Hepatic stellate cell (primary cell): ENCODE measurements at regions not wholly inside any gene's neighbourhood (a gene's known extent, or its start where the extent isn't known, plus 50 kb on each side); places are given as distances from the start of the nearest gene placed in this dataset.

ENCODE experiments used
- DNase-seq: peaks from one replicate; pipeline ENCODE4 v3.0.0; 2011; ENCODE audit warnings: low spot score

DNA sequence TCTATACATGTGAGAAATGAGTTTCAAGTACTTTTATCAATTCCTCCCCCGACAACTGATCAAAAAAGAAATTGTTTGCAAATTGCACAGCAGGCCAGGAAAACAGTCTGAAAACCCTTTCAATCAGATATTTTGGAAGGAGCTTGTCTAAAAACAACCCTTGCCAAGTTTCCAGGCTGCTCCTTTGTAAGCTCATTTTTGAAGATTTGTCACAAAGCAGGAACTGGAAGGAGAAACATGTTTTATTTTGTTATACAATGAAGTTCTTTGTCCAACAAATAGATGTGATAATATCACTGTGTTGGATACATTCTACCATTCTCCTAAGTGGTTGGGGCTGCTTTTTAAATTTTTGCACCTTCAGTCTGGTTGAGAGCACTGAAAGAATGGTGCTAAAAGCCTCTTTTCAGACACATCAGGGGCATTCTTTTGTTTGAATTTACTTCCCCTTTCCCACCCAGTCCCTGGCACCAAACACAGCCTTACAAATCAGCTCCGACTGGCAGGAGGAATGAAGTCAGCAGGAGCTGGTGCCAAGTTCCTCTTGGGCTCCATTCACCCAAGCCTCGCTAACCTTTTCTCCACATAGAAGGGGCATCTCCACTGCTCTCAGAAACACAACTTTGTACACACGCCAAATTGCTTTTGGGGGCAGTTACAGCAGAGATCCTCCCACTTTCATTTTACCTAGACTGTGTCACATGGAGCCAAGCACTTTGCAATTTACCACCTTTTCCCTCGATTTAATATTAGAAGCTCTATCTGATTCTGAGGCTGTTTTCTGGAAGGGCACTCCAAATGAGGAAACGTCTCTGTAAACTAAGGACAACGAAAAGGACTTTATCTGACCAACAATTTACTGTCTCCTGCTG lies 88.0 kb downstream of the C1D start:
- no peak for DNase-seq

DNA sequence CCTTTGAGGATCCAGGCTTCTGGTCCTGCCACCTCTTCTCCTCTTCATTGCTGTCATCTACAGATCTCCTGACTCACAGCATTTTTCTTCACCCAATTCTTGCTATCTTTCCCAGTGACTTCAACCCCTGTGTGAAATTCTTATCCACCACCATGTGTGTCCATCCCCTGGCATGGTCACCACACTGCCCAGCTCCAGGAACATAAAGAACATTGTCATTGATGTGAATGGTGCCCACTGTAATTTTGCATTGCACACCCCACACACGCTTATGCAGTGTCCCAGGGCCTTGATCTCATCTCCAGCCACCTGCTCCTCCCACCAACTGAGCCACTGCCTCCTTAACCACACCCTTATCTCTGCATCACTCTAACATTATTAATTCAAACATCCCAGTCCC lies 85.3 kb downstream of the C1D start:
- no peak for DNase-seq

DNA sequence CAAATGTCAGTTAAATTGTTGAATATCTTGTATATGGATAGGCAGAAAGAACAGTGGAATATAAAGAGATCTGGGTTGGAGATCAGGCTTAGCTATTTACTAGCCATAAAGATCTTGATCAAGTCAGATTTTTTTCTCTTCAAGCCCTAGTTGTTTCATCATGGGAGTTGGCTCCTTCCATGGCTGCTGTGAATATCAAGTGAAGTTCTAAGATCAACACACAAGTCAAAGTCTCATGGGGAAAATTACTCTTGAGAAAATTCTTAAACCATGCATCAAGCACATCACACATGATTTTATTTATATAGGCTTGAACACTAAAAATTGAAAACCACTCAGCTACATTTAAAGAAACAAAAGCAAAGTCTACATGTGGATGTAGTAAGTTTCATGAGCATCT lies 79.8 kb downstream of the C1D start:
- DNase-seq, result peak; percentile 24

- DNase-seq, result no peak
Measured at GRCh38 chr2:67984600-67984999, 78.2 kb downstream of the C1D start.

GRCh38 chr2:67985586-67985985 lies 77.2 kb downstream of the C1D start:
- no peak for DNase-seq

GRCh38 chr2:67986258-67986657 lies 76.5 kb downstream of the C1D start:
- DNase-seq, result no peak
